ENCODE measurements at regions not wholly inside any gene's neighbourhood (a gene's known extent, or its start where the extent isn't known, plus 50 kb on each side); places are given as distances from the start of the nearest gene placed in this dataset.

DNA sequence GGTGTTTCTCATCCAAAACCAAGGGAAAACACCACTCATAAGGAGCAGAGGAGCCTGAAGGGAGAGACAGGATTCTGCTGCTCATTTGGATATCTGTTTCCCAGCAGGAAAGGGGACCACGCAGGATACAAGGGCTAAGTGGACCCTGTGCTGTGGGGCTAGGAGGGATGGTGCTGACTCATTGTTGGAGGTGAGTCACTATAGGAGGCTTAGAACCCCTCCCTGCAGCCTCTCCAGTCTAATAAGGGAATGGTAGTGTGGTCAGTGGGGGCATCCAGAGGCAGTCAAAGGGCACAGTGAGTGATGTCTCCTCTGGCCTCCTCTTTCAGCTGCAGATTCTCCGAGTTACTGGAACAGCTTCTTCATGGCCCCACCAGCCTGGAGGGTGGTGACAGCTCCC is 442.3 kb downstream of the TUBA3C start:
- TF ChIP-seq CTCF (IDR thresholded peaks at IDR 0.05) (no peak), POLR2A (IDR thresholded peaks at IDR 0.05) (no peak)
